ENCODE measurements at regions not wholly inside any gene's neighbourhood (a gene's known extent, or its start where the extent isn't known, plus 50 kb on each side); places are given as distances from the start of the nearest gene placed in this dataset.

DNA sequence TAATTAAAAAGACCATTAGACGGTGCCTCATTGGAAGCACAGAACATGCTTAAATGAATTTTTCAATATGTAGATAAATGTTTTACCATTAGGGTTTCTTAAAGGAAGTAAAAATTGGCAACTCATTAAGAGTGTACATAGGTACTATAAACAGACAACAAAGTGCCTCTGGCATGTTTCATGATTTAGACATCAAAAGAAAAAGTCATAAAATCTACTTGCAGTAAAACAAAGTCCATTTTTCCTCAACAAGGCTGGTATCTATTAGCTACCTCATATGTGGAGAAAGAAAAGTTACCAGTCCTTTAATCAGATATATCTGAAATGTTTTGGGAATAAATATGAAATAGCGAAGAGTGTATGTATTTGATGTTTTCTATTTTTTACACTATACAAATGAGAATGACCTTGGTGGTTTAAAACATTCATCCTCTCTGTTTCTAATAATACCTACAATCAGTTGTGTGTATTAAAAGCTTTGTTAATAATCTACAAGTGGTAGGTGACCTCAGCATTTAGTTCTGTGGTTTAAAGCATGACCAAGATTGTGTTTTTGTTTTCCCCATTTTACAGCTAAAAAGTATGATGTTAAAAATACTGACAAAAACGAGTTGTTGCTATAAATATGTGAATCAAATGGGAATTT is 87.5 kb downstream of the HDGFL1 start:
- TF ChIP-seq GATA3 (IDR thresholded peaks at IDR 0.05; ENCODE audit: borderline replicate concordance), result no peak
- TF ChIP-seq TFCP2L1 (CRISPR knock-in tag; IDR thresholded peaks at IDR 0.05), result no peak
- CTCF ChIA-PET, result no interaction called here
- Histone ChIP-seq H3K4me3 (no peak overlapping the region), H3K4me1 (no peaks in the 10 kb centered on the region), H3K9me3 (no peaks in the 10 kb centered on the region), H3K4me2 (no peak overlapping the region), H3K27ac (no peak overlapping the region)
- DNase-seq (ENCODE audit: low read depth in 1 of 2, low spot score in 1 of 2) (no peak), ATAC-seq (no peak), FAIRE-seq (no peak)
- WGBS (ENCODE audit: missing lambda C conversion rate), result 62% methylated on average over 3 of the region's 3 CpGs
- POLR2A ChIA-PET, result interaction anchor here (0.6 kb wide), 1 partner anchor 1063 kb away, joined by 3 read pairs; no protein-coding TSS in a partner anchor

DNA sequence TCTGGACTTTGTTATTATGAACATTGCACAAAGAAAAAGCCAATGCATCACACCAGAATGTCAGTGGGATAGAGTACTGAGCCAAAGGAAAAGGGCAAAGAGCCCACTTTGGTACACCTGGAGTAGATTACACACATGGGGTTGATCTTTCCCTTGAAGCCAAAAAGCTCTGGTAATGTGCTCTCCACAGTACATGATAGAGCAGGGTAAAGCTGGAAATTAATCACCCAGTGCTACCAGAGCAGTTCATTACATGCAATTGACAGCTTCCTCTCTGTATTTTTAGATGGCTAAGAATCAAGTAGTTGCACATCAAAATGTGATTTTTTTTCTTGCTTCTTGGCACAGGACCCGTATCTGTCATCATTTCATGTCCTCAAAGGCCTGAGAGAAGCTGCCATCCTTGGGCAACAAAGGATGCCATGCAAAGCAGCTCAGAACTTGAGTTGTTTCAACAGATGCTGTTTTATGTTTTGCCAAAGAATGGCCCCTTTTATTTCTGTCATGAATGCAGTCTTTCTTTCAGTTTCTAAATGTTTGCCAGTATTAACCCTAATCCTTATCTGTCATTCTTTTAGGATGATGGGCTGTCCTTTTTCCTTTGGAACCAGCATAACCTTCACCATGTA is 88.1 kb downstream of the HDGFL1 start:
- CTCF ChIA-PET, result no interaction called here
- TF ChIP-seq ZFP36 (IDR thresholded peaks at IDR 0.05; ENCODE audit: borderline replicate concordance, partially characterized antibody) (no peak), POLR2A (IDR thresholded peaks at IDR 0.05; ENCODE audit: low read length) (no peak), HDAC2 (IDR thresholded peaks at IDR 0.05) (no peak), KDM1A (IDR thresholded peaks at IDR 0.05; ENCODE audit: low read depth) (no peak), CBX8 (IDR thresholded peaks at IDR 0.05) (no peak), TP53 (CRISPR knock-in tag; IDR thresholded peaks at IDR 0.05) (no peak), SREBF2 (IDR thresholded peaks at IDR 0.05) (no peak), CBX2 (IDR thresholded peaks at IDR 0.05; ENCODE audit: borderline replicate concordance, low read depth) (no peak), BHLHE40 (IDR thresholded peaks at IDR 0.05; ENCODE audit: low read depth, low read length) (no peak), ZSCAN20 (CRISPR knock-in tag; IDR thresholded peaks at IDR 0.05) (no peak), POLR2AphosphoS2 (conservative IDR thresholded peaks at IDR 0.05; ENCODE audit: low read length) (no peak), HOXB13 (CRISPR knock-in tag; IDR thresholded peaks at IDR 0.05; ENCODE audit: low read depth) (no peak), HOXA7 (CRISPR knock-in tag; IDR thresholded peaks at IDR 0.05) (no peak)
- TF ChIP-seq, protein P1, sequence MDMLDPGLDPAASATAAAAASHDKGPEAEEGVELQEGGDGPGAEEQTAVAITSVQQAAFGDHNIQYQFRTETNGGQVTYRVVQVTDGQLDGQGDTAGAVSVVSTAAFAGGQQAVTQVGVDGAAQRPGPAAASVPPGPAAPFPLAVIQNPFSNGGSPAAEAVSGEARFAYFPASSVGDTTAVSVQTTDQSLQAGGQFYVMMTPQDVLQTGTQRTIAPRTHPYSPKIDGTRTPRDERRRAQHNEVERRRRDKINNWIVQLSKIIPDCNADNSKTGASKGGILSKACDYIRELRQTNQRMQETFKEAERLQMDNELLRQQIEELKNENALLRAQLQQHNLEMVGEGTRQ (IDR thresholded peaks at IDR 0.05), result no peak
- FAIRE-seq, result no peak

DNA sequence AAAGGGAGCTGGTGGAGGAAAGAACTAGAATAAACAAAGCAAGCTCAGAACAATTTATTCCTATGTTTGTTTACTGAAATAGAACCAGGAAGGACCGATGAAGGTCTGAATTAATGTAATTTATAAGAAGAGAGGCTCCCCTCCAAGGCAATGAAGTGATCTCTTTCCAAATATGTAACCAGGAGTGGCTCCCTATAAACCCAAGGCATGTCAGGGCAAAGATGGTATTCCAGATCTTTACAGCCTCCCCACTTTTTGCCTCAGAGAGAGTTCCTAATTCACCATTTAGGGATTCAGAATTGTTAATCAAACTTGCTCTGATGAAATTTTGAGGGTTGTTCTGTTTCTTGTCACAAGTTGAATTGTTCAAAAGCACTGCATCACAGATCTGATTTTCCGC is 88.8 kb downstream of the HDGFL1 start:
- CTCF ChIA-PET, result no interaction called here
- no peak for FAIRE-seq
- H3K4me2 ChIP-seq, result no peak overlapping the region
- H3K4me1 ChIP-seq, result no peaks in the 10 kb centered on the region
- ATAC-seq, result no peak
- WGBS (ENCODE audit: missing lambda C conversion rate), result 54% methylated on average over 2 of the region's 2 CpGs
- POLR2A ChIA-PET, result no interaction called here
- no peak overlapping the region for H3K27ac ChIP-seq
- no peaks in the 10 kb centered on the region for H3K9me3 ChIP-seq
- DNase-seq (ENCODE audit: low read depth in 1 of 2, low spot score in 1 of 2), result no peak
- no peak overlapping the region for H3K4me3 ChIP-seq
- TF ChIP-seq ZNF302 (CRISPR knock-in tag; IDR thresholded peaks at IDR 0.05) (no peak), HDAC2 (IDR thresholded peaks at IDR 0.05) (no peak), GATA3 (IDR thresholded peaks at IDR 0.05; ENCODE audit: borderline replicate concordance) (no peak), ESRRA (IDR thresholded peaks at IDR 0.05; ENCODE audit: borderline replicate concordance, low read length) (no peak), POLR2AphosphoS2 (conservative IDR thresholded peaks at IDR 0.05; ENCODE audit: low read length) (no peak), CHD4 (IDR thresholded peaks at IDR 0.05; ENCODE audit: borderline replicate concordance) (no peak), RFX5 (IDR thresholded peaks at IDR 0.05) (no peak), NFE2L2 (conservative IDR thresholded peaks at IDR 0.05; ENCODE audit: low read length) (no peak), PHF8 (IDR thresholded peaks at IDR 0.05; ENCODE audit: borderline replicate concordance, low read depth) (no peak), FOSL2 (IDR thresholded peaks at IDR 0.05) (no peak), FOSL2 (CRISPR knock-in tag; IDR thresholded peaks at IDR 0.05) (no peak)
- TF ChIP-seq, protein P2, sequence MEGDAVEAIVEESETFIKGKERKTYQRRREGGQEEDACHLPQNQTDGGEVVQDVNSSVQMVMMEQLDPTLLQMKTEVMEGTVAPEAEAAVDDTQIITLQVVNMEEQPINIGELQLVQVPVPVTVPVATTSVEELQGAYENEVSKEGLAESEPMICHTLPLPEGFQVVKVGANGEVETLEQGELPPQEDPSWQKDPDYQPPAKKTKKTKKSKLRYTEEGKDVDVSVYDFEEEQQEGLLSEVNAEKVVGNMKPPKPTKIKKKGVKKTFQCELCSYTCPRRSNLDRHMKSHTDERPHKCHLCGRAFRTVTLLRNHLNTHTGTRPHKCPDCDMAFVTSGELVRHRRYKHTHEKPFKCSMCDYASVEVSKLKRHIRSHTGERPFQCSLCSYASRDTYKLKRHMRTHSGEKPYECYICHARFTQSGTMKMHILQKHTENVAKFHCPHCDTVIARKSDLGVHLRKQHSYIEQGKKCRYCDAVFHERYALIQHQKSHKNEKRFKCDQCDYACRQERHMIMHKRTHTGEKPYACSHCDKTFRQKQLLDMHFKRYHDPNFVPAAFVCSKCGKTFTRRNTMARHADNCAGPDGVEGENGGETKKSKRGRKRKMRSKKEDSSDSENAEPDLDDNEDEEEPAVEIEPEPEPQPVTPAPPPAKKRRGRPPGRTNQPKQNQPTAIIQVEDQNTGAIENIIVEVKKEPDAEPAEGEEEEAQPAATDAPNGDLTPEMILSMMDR (IDR thresholded peaks at IDR 0.05), result no peak
- TF ChIP-seq, protein P3, sequence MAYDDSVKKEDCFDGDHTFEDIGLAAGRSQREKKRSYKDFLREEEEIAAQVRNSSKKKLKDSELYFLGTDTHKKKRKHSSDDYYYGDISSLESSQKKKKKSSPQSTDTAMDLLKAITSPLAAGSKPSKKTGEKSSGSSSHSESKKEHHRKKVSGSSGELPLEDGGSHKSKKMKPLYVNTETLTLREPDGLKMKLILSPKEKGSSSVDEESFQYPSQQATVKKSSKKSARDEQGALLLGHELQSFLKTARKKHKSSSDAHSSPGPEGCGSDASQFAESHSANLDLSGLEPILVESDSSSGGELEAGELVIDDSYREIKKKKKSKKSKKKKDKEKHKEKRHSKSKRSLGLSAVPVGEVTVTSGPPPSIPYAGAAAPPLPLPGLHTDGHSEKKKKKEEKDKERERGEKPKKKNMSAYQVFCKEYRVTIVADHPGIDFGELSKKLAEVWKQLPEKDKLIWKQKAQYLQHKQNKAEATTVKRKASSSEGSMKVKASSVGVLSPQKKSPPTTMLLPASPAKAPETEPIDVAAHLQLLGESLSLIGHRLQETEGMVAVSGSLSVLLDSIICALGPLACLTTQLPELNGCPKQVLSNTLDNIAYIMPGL (CRISPR knock-in tag; IDR thresholded peaks at IDR 0.05; ENCODE audit: borderline replicate concordance), result no peak

More for the DNA sequence above, 88.1 kb downstream of the HDGFL1 start:
- Histone ChIP-seq H3K4me1 (no peaks in the 10 kb centered on the region), H3K9me3 (no peaks in the 10 kb centered on the region), H3K4me3 (no peak overlapping the region), H3K27ac (no peak overlapping the region), H3K4me2 (no peak overlapping the region)
- ATAC-seq, result no peak
- 31% methylated on average over 1 of the region's 1 CpG for WGBS (ENCODE audit: missing lambda C conversion rate)
- no peak for DNase-seq (ENCODE audit: low read depth in 1 of 2, low spot score in 1 of 2)
- POLR2A ChIA-PET, result interaction anchor here (0.6 kb wide), 1 partner anchor 1063 kb away, joined by 3 read pairs; no protein-coding TSS in a partner anchor

Data from A549 (cell line).